ENCODE measurements at regions not wholly inside any gene's neighbourhood (a gene's known extent, or its start where the extent isn't known, plus 50 kb on each side); places are given as distances from the start of the nearest gene placed in this dataset.

DNA sequence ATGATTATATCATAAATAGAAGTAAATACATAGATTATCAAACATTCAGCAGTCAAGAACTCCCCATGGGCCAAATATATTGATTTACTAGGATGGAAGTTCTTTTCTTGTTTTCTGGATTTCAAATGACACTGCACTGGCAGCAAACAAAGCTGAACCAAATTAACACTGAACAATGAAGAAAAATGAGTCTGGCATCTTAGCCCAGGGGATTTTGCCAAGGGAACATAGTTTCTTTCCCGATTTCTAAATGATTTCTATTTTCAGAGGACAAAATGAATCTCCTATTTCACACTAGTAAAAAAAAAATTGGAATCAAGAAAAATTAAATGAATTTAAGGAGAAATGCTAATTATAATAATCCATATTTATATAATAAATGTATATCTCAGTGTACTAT, 116.9 kb upstream of the FAM174A start:
- no peak for DNase-seq (ENCODE audit: low spot score)
- Histone ChIP-seq H3K4me3 (ENCODE audit: low read length in 2 of 2) (no peak overlapping the region), H3K9me3 (replicated peaks in 1 of 2; ENCODE audit: control insufficient read depth in 2 of 2, insufficient read depth in 1 of 2, low read depth in 1 of 2, low read length in 2 of 2) (no peaks in the 10 kb centered on the region), H3K4me1 (ENCODE audit: control insufficient read depth in 2 of 2, insufficient read depth in 1 of 2, low read depth in 1 of 2, low read length in 2 of 2) (no peaks in the 10 kb centered on the region), H3K14ac (ENCODE audit: low read length) (no peak overlapping the region), H4K8ac (ENCODE audit: low read depth, low read length) (no peak overlapping the region), H4K91ac (ENCODE audit: low read depth, low read length, poor library complexity) (no peak overlapping the region), H2AFZ (ENCODE audit: low read length) (no peak overlapping the region), H2BK15ac (ENCODE audit: low read length) (no peak overlapping the region), H3K4me2 (ENCODE audit: insufficient read depth, low read length, poor library complexity, severe bottlenecking) (no peak overlapping the region), H3K18ac (ENCODE audit: low read length) (no peak overlapping the region), H3K9ac (ENCODE audit: low read depth, low read length, poor library complexity) (no peak overlapping the region), H2BK12ac (ENCODE audit: low read length) (no peak overlapping the region), H2AK5ac (ENCODE audit: low read depth, low read length) (no peak overlapping the region), H2BK5ac (ENCODE audit: low read length) (no peak overlapping the region), H3K79me1 (ENCODE audit: low read depth, low read length) (no peaks in the 10 kb centered on the region), H3K23ac (ENCODE audit: low read depth, low read length, poor library complexity) (no peak overlapping the region), H3K27ac (replicated peaks; ENCODE audit: low read length) (no peak overlapping the region), H2BK120ac (ENCODE audit: low read depth, low read length) (no peak overlapping the region), H3K27me3 (ENCODE audit: control insufficient read depth in 3 of 3, insufficient read depth in 3 of 3, low read depth in 1 of 3, low read length in 3 of 3) (no peaks in the 10 kb centered on the region), H3K4ac (ENCODE audit: low read length) (no peak overlapping the region), H3K36me3 (replicated peaks in 1 of 2; ENCODE audit: control insufficient read depth in 2 of 2, insufficient read depth in 2 of 2, low read length in 2 of 2) (no peaks in the 10 kb centered on the region)
- WGBS, 2 donors (ENCODE audit: extremely low coverage in 2 of 2, insufficient read length in 2 of 2, insufficient replicate concordance in 1 of 2): no CpG with 5 or more reads among the region's 1 CpG

DNA sequence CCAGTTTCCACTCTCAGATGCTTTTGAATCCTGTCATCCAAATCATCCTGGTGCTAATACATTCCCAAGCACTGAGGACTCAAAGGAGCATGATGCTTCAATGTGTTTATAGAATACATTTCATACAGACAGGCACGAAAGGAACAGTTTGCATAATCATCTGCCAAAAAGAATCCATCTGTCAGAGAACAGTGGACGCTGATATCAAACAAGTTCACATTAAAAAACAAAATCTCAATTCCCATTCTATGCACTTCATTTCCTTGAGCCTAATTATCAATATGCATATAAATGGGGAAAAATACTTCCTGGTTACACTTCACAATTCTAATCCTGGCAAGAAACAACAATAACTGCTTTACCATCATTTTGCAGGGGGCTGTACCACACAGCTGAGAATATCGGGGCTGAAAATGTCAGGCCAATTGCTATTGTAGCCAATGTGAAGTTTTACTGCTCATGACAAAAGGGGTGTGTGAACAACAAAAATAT, 125.5 kb upstream of the FAM174A start:
- H2BK120ac ChIP-seq (ENCODE audit: low read depth, low read length): no peak overlapping the region
- H3K14ac ChIP-seq (ENCODE audit: low read length): no peak overlapping the region
- H2AFZ ChIP-seq (ENCODE audit: low read length): no peak overlapping the region
- no peak overlapping the region for H4K91ac ChIP-seq (ENCODE audit: low read depth, low read length, poor library complexity)
- no peaks in the 10 kb centered on the region for H3K27me3 ChIP-seq (ENCODE audit: control insufficient read depth in 3 of 3, insufficient read depth in 3 of 3, low read depth in 1 of 3, low read length in 3 of 3)
- no peak overlapping the region for H3K27ac ChIP-seq (replicated peaks; ENCODE audit: low read length)
- WGBS, 2 donors (ENCODE audit: extremely low coverage in 2 of 2, insufficient read length in 2 of 2, insufficient replicate concordance in 1 of 2): no CpG with 5 or more reads among the region's 3 CpGs
- no peaks in the 10 kb centered on the region for H3K9me3 ChIP-seq (replicated peaks in 1 of 2; ENCODE audit: control insufficient read depth in 2 of 2, insufficient read depth in 1 of 2, low read depth in 1 of 2, low read length in 2 of 2)
- H3K23ac ChIP-seq (ENCODE audit: low read depth, low read length, poor library complexity): no peak overlapping the region
- H3K4ac ChIP-seq (ENCODE audit: low read length): no peak overlapping the region
- H2BK15ac ChIP-seq (ENCODE audit: low read length): no peak overlapping the region
- H2BK12ac ChIP-seq (ENCODE audit: low read length): no peak overlapping the region
- H3K9ac ChIP-seq (ENCODE audit: low read depth, low read length, poor library complexity): no peak overlapping the region
- H3K36me3 ChIP-seq (replicated peaks in 1 of 2; ENCODE audit: control insufficient read depth in 2 of 2, insufficient read depth in 2 of 2, low read length in 2 of 2): no peaks in the 10 kb centered on the region
- H3K4me1 ChIP-seq (ENCODE audit: control insufficient read depth in 2 of 2, insufficient read depth in 1 of 2, low read depth in 1 of 2, low read length in 2 of 2): peaks cover 0 to 5% of the 10 kb centered on the region in 2 donors
- no peak for DNase-seq (ENCODE audit: low spot score)
- no peak overlapping the region for H3K4me2 ChIP-seq (ENCODE audit: insufficient read depth, low read length, poor library complexity, severe bottlenecking)
- no peak overlapping the region for H2BK5ac ChIP-seq (ENCODE audit: low read length)
- no peak overlapping the region for H4K8ac ChIP-seq (ENCODE audit: low read depth, low read length)
- H2AK5ac ChIP-seq (ENCODE audit: low read depth, low read length): no peak overlapping the region
- no peaks in the 10 kb centered on the region for H3K79me1 ChIP-seq (ENCODE audit: low read depth, low read length)
- no peak overlapping the region for H3K4me3 ChIP-seq (ENCODE audit: low read length in 2 of 2)
- H3K18ac ChIP-seq (ENCODE audit: low read length): no peak overlapping the region

GRCh38 chr5:100407053-100407452, 128.1 kb upstream of the FAM174A start:
- no peak overlapping the region for H3K27ac ChIP-seq (replicated peaks; ENCODE audit: low read length)
- no peak overlapping the region for H2BK5ac ChIP-seq (ENCODE audit: low read length)
- no peaks in the 10 kb centered on the region for H3K79me1 ChIP-seq (ENCODE audit: low read depth, low read length)
- no peak overlapping the region for H3K4me3 ChIP-seq (ENCODE audit: low read length in 2 of 2)
- peaks cover 0 to 5% of the 10 kb centered on the region in 2 donors for H3K4me1 ChIP-seq (ENCODE audit: control insufficient read depth in 2 of 2, insufficient read depth in 1 of 2, low read depth in 1 of 2, low read length in 2 of 2)
- H2BK120ac ChIP-seq (ENCODE audit: low read depth, low read length): no peak overlapping the region
- H4K8ac ChIP-seq (ENCODE audit: low read depth, low read length): no peak overlapping the region
- H2AFZ ChIP-seq (ENCODE audit: low read length): no peak overlapping the region
- no CpG with 5 or more reads among the region's 3 CpGs for WGBS, 2 donors (ENCODE audit: extremely low coverage in 2 of 2, insufficient read length in 2 of 2, insufficient replicate concordance in 1 of 2)
- no peaks in the 10 kb centered on the region for H3K9me3 ChIP-seq (replicated peaks in 1 of 2; ENCODE audit: control insufficient read depth in 2 of 2, insufficient read depth in 1 of 2, low read depth in 1 of 2, low read length in 2 of 2)
- H4K91ac ChIP-seq (ENCODE audit: low read depth, low read length, poor library complexity): no peak overlapping the region
- no peak overlapping the region for H2BK15ac ChIP-seq (ENCODE audit: low read length)
- H3K4ac ChIP-seq (ENCODE audit: low read length): no peak overlapping the region
- no peak overlapping the region for H2BK12ac ChIP-seq (ENCODE audit: low read length)
- H3K14ac ChIP-seq (ENCODE audit: low read length): no peak overlapping the region
- H2AK5ac ChIP-seq (ENCODE audit: low read depth, low read length): no peak overlapping the region
- no peak for DNase-seq (ENCODE audit: low spot score)
- H3K9ac ChIP-seq (ENCODE audit: low read depth, low read length, poor library complexity): no peak overlapping the region
- H3K36me3 ChIP-seq (replicated peaks in 1 of 2; ENCODE audit: control insufficient read depth in 2 of 2, insufficient read depth in 2 of 2, low read length in 2 of 2): no peaks in the 10 kb centered on the region
- H3K23ac ChIP-seq (ENCODE audit: low read depth, low read length, poor library complexity): no peak overlapping the region
- H3K4me2 ChIP-seq (ENCODE audit: insufficient read depth, low read length, poor library complexity, severe bottlenecking): no peak overlapping the region
- no peaks in the 10 kb centered on the region for H3K27me3 ChIP-seq (ENCODE audit: control insufficient read depth in 3 of 3, insufficient read depth in 3 of 3, low read depth in 1 of 3, low read length in 3 of 3)
- H3K18ac ChIP-seq (ENCODE audit: low read length): no peak overlapping the region

GRCh38 chr5:100406640-100407039, 128.5 kb upstream of the FAM174A start:
- Histone ChIP-seq H2BK12ac (ENCODE audit: low read length) (no peak overlapping the region), H3K14ac (ENCODE audit: low read length) (no peak overlapping the region), H3K4me2 (ENCODE audit: insufficient read depth, low read length, poor library complexity, severe bottlenecking) (no peak overlapping the region), H3K9me3 (replicated peaks in 1 of 2; ENCODE audit: control insufficient read depth in 2 of 2, insufficient read depth in 1 of 2, low read depth in 1 of 2, low read length in 2 of 2) (no peaks in the 10 kb centered on the region), H3K4me3 (ENCODE audit: low read length in 2 of 2) (no peak overlapping the region), H4K8ac (ENCODE audit: low read depth, low read length) (no peak overlapping the region), H2AFZ (ENCODE audit: low read length) (no peak overlapping the region), H3K36me3 (replicated peaks in 1 of 2; ENCODE audit: control insufficient read depth in 2 of 2, insufficient read depth in 2 of 2, low read length in 2 of 2) (no peaks in the 10 kb centered on the region), H3K27me3 (ENCODE audit: control insufficient read depth in 3 of 3, insufficient read depth in 3 of 3, low read depth in 1 of 3, low read length in 3 of 3) (no peaks in the 10 kb centered on the region), H3K4me1 (ENCODE audit: control insufficient read depth in 2 of 2, insufficient read depth in 1 of 2, low read depth in 1 of 2, low read length in 2 of 2) (peaks cover 0 to 5% of the 10 kb centered on the region in 2 donors), H4K91ac (ENCODE audit: low read depth, low read length, poor library complexity) (no peak overlapping the region), H2BK120ac (ENCODE audit: low read depth, low read length) (no peak overlapping the region), H3K18ac (ENCODE audit: low read length) (no peak overlapping the region), H3K9ac (ENCODE audit: low read depth, low read length, poor library complexity) (no peak overlapping the region), H2BK5ac (ENCODE audit: low read length) (no peak overlapping the region), H3K79me1 (ENCODE audit: low read depth, low read length) (no peaks in the 10 kb centered on the region), H3K23ac (ENCODE audit: low read depth, low read length, poor library complexity) (no peak overlapping the region), H3K4ac (ENCODE audit: low read length) (no peak overlapping the region), H2BK15ac (ENCODE audit: low read length) (no peak overlapping the region), H2AK5ac (ENCODE audit: low read depth, low read length) (no peak overlapping the region), H3K27ac (replicated peaks; ENCODE audit: low read length) (no peak overlapping the region)
- DNase-seq (ENCODE audit: low spot score): no peak
- WGBS, 2 donors (ENCODE audit: extremely low coverage in 2 of 2, insufficient read length in 2 of 2, insufficient replicate concordance in 1 of 2): no CpG with 5 or more reads among the region's 2 CpGs
